ENCODE measurements at regions not wholly inside any gene's neighbourhood (a gene's known extent, or its start where the extent isn't known, plus 50 kb on each side); places are given as distances from the start of the nearest gene placed in this dataset.

DNA sequence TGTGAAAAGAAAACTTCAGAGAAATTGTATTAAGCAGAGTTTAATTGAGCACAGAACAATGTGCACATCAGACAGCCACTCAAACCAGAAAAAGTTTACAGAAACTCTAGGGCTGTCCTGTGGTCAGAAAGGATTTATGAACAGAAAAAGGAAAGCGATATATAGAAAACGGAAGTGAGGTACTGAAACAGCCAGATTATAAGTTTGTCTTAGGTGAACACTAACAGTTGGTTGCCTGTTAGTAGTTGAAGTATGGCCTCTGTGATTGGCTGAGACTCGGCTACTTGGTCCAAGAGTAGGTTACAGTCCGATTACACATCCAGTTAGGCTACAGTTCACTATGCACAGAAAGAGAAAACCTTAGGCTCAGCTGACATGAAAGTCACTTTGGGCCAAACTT lies 1232.5 kb upstream of the RAG2 start:
- Histone ChIP-seq H3K4me2 (ENCODE audit: low read length) (no peak overlapping the region), H2AFZ (ENCODE audit: low read length) (no peak overlapping the region), H3K79me2 (ENCODE audit: insufficient read depth, low read depth, low read length) (no peaks in the 10 kb centered on the region), H3K4me1 (ENCODE audit: insufficient read depth, low read length, poor library complexity, severe bottlenecking) (no peaks in the 10 kb centered on the region), H3K4me3 (ENCODE audit: low read depth, low read length, poor library complexity, severe bottlenecking) (no peak overlapping the region), H3K36me3 (ENCODE audit: insufficient read depth, low read length) (no peaks in the 10 kb centered on the region), H4K20me1 (ENCODE audit: insufficient read depth, low read length) (no peaks in the 10 kb centered on the region), H3K9me2 (ENCODE audit: insufficient read depth, low read length) (no peaks in the 10 kb centered on the region), H3K27ac (ENCODE audit: low read depth, low read length, poor library complexity, severe bottlenecking) (no peak overlapping the region), H3K9me3 (ENCODE audit: low read length) (0 out of 2 replicates have a peak, but pooled peaks cover 2% of the 10 kb centered on the region)
- intact Hi-C loops (cut with micrococcal nuclease; ENCODE audit: unreplicated experiment): no loop called here
- ChIA-PET CTCF (ENCODE audit: unreplicated experiment) (no interaction called here), POLR2A (no interaction called here)
- TF ChIP-seq, protein P1, sequence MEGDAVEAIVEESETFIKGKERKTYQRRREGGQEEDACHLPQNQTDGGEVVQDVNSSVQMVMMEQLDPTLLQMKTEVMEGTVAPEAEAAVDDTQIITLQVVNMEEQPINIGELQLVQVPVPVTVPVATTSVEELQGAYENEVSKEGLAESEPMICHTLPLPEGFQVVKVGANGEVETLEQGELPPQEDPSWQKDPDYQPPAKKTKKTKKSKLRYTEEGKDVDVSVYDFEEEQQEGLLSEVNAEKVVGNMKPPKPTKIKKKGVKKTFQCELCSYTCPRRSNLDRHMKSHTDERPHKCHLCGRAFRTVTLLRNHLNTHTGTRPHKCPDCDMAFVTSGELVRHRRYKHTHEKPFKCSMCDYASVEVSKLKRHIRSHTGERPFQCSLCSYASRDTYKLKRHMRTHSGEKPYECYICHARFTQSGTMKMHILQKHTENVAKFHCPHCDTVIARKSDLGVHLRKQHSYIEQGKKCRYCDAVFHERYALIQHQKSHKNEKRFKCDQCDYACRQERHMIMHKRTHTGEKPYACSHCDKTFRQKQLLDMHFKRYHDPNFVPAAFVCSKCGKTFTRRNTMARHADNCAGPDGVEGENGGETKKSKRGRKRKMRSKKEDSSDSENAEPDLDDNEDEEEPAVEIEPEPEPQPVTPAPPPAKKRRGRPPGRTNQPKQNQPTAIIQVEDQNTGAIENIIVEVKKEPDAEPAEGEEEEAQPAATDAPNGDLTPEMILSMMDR (conservative IDR thresholded peaks at IDR 0.05; ENCODE audit: low read length): no peak
- TF ChIP-seq EZH2phosphoT487 (IDR thresholded peaks at IDR 0.05; ENCODE audit: borderline replicate concordance, low read depth, low read length): no peak
- no TSS peak for BruUV-seq (replicated peaks)
- no peak for DNase-seq (ENCODE audit: low spot score)

DNA sequence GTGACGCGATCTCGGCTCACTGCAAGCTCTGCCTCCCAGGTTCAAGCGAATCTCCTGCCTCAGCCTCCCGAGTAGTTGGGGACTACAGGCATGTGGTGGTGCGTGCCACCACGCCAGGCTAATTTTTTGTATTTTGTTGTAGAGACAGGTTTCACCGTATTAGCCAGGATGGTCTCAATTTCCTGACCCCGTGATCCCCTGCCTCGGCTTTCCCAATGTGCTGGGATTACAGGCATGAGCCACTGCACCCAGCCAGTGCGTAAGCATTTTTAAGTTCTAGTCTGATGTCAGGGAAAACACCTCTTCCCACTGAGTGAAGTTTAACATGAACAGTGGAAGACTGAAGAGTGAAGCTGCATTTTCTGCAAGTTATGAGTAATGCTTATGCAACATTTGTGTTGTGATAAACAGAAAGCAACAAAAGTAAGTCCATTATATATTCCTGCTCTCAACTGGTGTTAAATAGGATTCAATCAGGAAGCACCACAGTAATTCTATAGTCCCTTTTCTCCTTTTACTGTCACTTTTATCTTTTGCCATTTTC lies 1219.8 kb upstream of the RAG2 start:
- Histone ChIP-seq H3K4me3 (ENCODE audit: low read depth, low read length, poor library complexity, severe bottlenecking) (no peak overlapping the region), H3K27ac (ENCODE audit: low read depth, low read length, poor library complexity, severe bottlenecking) (no peak overlapping the region), H2AFZ (ENCODE audit: low read length) (no peak overlapping the region), H3K9me2 (ENCODE audit: insufficient read depth, low read length) (no peaks in the 10 kb centered on the region), H3K4me1 (ENCODE audit: insufficient read depth, low read length, poor library complexity, severe bottlenecking) (no peaks in the 10 kb centered on the region), H3K79me2 (ENCODE audit: insufficient read depth, low read depth, low read length) (no peaks in the 10 kb centered on the region), H4K20me1 (ENCODE audit: insufficient read depth, low read length) (no peaks in the 10 kb centered on the region), H3K9me3 (ENCODE audit: low read length) (no peaks in the 10 kb centered on the region), H3K36me3 (ENCODE audit: insufficient read depth, low read length) (no peaks in the 10 kb centered on the region), H3K4me2 (ENCODE audit: low read length) (no peak overlapping the region)
- POLR2A ChIA-PET: no interaction called here
- no peak for DNase-seq (ENCODE audit: low spot score)
- intact Hi-C loops (cut with micrococcal nuclease; ENCODE audit: unreplicated experiment): no loop called here
- TF ChIP-seq, protein P1 (conservative IDR thresholded peaks at IDR 0.05; ENCODE audit: low read length): no peak
- no peak for TF ChIP-seq EZH2phosphoT487 (IDR thresholded peaks at IDR 0.05; ENCODE audit: borderline replicate concordance, low read depth, low read length)
- CTCF ChIA-PET (ENCODE audit: unreplicated experiment): no interaction called here
- BruUV-seq (replicated peaks): no TSS peak

DNA sequence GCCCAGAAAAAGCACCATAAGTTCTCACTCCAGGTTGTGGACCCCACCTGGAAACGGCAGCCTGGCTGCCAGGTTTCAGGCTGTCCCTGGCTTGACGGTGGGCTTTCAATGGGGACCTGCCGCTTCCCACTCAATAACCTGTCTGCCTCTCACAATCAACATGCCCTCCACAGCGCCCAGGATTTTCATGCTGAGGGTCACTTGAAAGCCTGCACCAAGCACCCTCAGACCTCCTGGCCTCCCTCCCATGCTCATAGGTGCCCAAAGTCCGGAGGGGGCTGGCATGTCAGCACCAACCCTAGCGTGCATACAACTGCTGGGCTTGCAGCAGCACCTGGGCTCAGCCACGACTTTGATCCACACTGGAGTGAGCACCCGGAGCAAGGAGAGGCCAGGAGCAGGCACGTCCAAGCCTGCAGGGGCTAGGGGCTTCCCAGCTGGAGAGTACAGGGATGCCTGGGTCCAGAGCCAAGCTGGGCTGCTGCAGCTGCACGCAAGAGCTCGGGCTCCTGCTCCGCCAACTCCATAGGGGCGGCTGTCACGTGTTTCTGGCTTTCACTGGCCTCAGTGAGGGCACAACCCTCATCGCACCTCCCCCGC lies 1214.3 kb upstream of the RAG2 start:
- intact Hi-C loops (cut with micrococcal nuclease; ENCODE audit: unreplicated experiment): no loop called here
- H3K9me3 ChIP-seq (ENCODE audit: low read length): no peaks in the 10 kb centered on the region
- no peaks in the 10 kb centered on the region for H4K20me1 ChIP-seq (ENCODE audit: insufficient read depth, low read length)
- no peaks in the 10 kb centered on the region for H3K79me2 ChIP-seq (ENCODE audit: insufficient read depth, low read depth, low read length)
- H3K27ac ChIP-seq (ENCODE audit: low read depth, low read length, poor library complexity, severe bottlenecking): no peak overlapping the region
- TF ChIP-seq, protein P1 (conservative IDR thresholded peaks at IDR 0.05; ENCODE audit: low read length): no peak
- TF ChIP-seq EZH2phosphoT487 (IDR thresholded peaks at IDR 0.05; ENCODE audit: borderline replicate concordance, low read depth, low read length): no peak
- no peak overlapping the region for H3K4me3 ChIP-seq (ENCODE audit: low read depth, low read length, poor library complexity, severe bottlenecking)
- H3K9me2 ChIP-seq (ENCODE audit: insufficient read depth, low read length): no peaks in the 10 kb centered on the region
- H3K36me3 ChIP-seq (ENCODE audit: insufficient read depth, low read length): no peaks in the 10 kb centered on the region
- H3K4me2 ChIP-seq (ENCODE audit: low read length): no peak overlapping the region
- no peak overlapping the region for H2AFZ ChIP-seq (ENCODE audit: low read length)
- no peak for DNase-seq (ENCODE audit: low spot score)
- no TSS peak for BruUV-seq (replicated peaks)
- POLR2A ChIA-PET: no interaction called here
- CTCF ChIA-PET (ENCODE audit: unreplicated experiment): no interaction called here
- no peaks in the 10 kb centered on the region for H3K4me1 ChIP-seq (ENCODE audit: insufficient read depth, low read length, poor library complexity, severe bottlenecking)

Measured in OCI-LY7 (cell line).